Vagina (tissue), 2 donors: ENCODE measurements at regions not wholly inside any gene's neighbourhood (a gene's known extent, or its start where the extent isn't known, plus 50 kb on each side); places are given as distances from the start of the nearest gene placed in this dataset.

ENCODE experiments used
- DNase-seq, 2 donors: peaks; one replicate each; pipeline ENCODE4 v3.0.0-alpha.2; 2017; ENCODE audit errors: extremely low spot score in 2 of 2
- H3K27ac ChIP-seq: fragments of 200-600 bp; sonication (generic); one replicate; pipeline ENCODE4 v1.5.1; 2019
- H3K27me3 ChIP-seq: fragments of 200-600 bp; sonication (generic); one replicate; pipeline ENCODE4 v1.5.1; 2019
- H3K36me3 ChIP-seq, 2 donors: fragments of 200-600 bp; sonication (generic); one replicate each; pipeline ENCODE4 v1.5.1; 2017 to 2019
- H3K4me1 ChIP-seq: fragments of 200-600 bp; sonication (generic); one replicate; pipeline ENCODE4 v1.5.1; 2019
- H3K4me3 ChIP-seq, 2 donors: fragments of 200-600 bp; sonication (generic); 1 replicate in 1 of 2; 2 replicates in 1 of 2; pipeline ENCODE4 v1.5.1; 2016 to 2019
- H3K9me3 ChIP-seq: fragments of 200-600 bp; sonication (generic); one replicate; pipeline ENCODE4 v1.5.1; 2019
- POLR2A ChIP-seq, 2 donors: fragments of 450-650 bp; IDR thresholded peaks; one replicate each; pipeline ENCODE4 v1.6.1; 2017; ENCODE audit warnings: antibody characterized with exemption in 2 of 2, mild to moderate bottlenecking in 2 of 2, moderate library complexity in 2 of 2
- POLR2AphosphoS5 ChIP-seq, 2 donors: sonication (generic); formaldehyde crosslinking; IDR thresholded peaks; one replicate each; pipeline ENCODE4 v1.9.0; 2017; ENCODE audit warnings: antibody characterized with exemption in 2 of 2, mild to moderate bottlenecking in 2 of 2, low read depth in 1 of 2; ENCODE audit not compliant: insufficient read depth in 1 of 2
- intact Hi-C: fragments of 100-400 bp; cut with DNase I; formaldehyde crosslinking; loops from one replicate; pipeline ENCODE4 v1.15.1; 2023
- TF ChIP-seq, protein P1 (sequence below), 3 experiments: fragments of 450-650 bp in 2 of 3; fragments of 200-600 bp in 1 of 3; sonication (generic) in 1 of 3; IDR thresholded peaks; one replicate each; pipeline ENCODE4 v1.5.1; 2017 to 2019; ENCODE audit warnings: antibody characterized with exemption in 3 of 3, mild to moderate bottlenecking in 2 of 3, moderate library complexity in 2 of 3

DNA sequence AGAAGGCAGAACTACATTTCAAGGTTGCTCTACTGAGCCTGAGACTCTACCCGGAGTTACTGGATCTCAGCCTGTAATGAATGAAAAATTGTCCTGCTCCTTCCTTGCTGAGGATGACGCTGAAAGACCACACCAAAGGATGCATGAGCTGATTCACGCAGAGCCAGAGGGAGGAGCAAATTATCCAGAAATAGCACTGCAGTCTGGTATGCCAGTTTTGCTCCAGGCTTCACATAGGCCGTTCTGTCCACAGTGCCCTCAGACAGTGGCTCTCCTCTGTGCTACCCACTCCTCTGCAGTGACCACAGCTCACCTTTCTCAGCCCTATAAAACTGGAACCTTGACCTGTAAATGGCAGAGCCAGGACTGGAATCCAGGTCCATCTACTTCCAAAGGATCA, 79.3 kb upstream of the GALNT18 start:
- Histone ChIP-seq H3K4me3 (no peak overlapping the region), H3K27me3 (no peaks in the 10 kb centered on the region), H3K4me1 (no peaks in the 10 kb centered on the region), H3K9me3 (no peaks in the 10 kb centered on the region), H3K36me3 (no peaks in the 10 kb centered on the region), H3K27ac (no peak overlapping the region)
- TF ChIP-seq POLR2AphosphoS5 (IDR thresholded peaks at IDR 0.05; ENCODE audit: insufficient read depth in 1 of 2, low read depth in 1 of 2) (no peak), POLR2A (IDR thresholded peaks at IDR 0.05) (no peak)
- TF ChIP-seq, protein P1, sequence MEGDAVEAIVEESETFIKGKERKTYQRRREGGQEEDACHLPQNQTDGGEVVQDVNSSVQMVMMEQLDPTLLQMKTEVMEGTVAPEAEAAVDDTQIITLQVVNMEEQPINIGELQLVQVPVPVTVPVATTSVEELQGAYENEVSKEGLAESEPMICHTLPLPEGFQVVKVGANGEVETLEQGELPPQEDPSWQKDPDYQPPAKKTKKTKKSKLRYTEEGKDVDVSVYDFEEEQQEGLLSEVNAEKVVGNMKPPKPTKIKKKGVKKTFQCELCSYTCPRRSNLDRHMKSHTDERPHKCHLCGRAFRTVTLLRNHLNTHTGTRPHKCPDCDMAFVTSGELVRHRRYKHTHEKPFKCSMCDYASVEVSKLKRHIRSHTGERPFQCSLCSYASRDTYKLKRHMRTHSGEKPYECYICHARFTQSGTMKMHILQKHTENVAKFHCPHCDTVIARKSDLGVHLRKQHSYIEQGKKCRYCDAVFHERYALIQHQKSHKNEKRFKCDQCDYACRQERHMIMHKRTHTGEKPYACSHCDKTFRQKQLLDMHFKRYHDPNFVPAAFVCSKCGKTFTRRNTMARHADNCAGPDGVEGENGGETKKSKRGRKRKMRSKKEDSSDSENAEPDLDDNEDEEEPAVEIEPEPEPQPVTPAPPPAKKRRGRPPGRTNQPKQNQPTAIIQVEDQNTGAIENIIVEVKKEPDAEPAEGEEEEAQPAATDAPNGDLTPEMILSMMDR (IDR thresholded peaks at IDR 0.05): no peak
- intact Hi-C loops: no loop called here
- no peak for DNase-seq

DNA sequence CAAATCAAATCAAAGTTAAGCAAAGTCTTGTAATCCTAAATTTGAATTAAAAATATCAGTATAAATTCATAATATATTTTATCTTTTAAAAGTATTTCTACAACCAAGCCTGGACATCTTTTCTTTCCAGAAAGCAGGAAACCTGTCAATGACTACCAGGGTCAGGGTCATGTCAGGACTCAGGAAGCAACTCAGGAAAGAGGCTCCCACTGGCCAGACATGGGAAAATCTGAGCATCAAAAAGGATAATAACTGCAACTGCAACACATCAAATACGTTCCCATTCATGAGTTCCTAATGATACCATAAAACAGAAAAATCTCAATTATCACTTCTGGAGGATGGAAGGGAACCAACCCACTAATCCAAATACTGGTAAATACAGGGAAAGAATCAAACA, 76.0 kb upstream of the GALNT18 start:
- Histone ChIP-seq H3K4me3 (no peak overlapping the region), H3K27ac (no peak overlapping the region), H3K9me3 (no peaks in the 10 kb centered on the region), H3K27me3 (no peaks in the 10 kb centered on the region), H3K4me1 (no peaks in the 10 kb centered on the region), H3K36me3 (no peaks in the 10 kb centered on the region)
- no peak for DNase-seq
- intact Hi-C loops: no loop called here
- TF ChIP-seq, protein P1 (IDR thresholded peaks at IDR 0.05): no peak
- TF ChIP-seq POLR2AphosphoS5 (IDR thresholded peaks at IDR 0.05; ENCODE audit: insufficient read depth in 1 of 2, low read depth in 1 of 2) (no peak), POLR2A (IDR thresholded peaks at IDR 0.05) (no peak)

DNA sequence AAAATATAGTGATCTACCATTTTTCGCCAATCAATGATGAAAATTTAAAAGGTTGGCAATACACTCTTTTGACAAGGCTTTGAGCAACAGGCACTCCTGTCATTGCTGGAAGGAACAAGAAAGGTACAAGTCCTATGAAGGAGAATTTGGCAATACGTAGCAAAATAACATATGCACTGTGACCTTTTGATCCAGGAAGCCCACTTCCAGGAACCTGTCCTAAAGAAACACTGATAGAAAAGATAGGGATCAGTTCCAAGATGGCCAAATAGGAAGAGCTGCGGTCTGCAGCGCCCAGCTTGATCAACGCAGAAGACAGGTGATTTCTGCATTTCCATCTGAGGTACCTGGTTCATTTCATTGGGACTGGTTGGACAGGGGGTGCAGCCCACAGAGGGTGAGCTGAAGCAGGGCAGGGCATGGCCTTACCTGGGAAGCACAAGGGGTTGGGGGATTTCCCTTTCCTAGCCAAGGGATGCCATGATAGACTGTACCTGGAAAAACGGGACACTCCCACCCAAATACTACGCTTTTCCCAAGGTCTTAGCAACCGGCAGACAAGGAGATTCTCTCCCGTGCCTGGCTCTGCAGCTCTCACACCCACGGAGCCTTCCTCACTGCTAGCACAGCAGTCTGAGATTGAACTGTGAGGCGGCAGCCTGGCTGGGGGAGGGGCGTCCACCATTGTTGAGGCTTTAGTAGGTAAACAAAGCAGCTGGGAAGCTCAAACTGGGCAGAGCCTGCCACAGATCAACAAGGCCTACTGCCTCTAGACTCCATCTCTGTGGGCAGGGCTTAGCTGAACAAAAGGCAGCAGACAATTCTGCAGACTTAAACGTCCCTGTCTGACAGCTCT, 69.7 kb upstream of the GALNT18 start:
- intact Hi-C loops: no loop called here
- H3K4me1 ChIP-seq: no peaks in the 10 kb centered on the region
- TF ChIP-seq, protein P1 (IDR thresholded peaks at IDR 0.05): no peak
- TF ChIP-seq POLR2A (IDR thresholded peaks at IDR 0.05) (no peak), POLR2AphosphoS5 (IDR thresholded peaks at IDR 0.05; ENCODE audit: insufficient read depth in 1 of 2, low read depth in 1 of 2) (no peak)
- no peak overlapping the region for H3K27ac ChIP-seq
- H3K9me3 ChIP-seq: no peaks in the 10 kb centered on the region
- no peaks in the 10 kb centered on the region for H3K36me3 ChIP-seq
- H3K27me3 ChIP-seq: no peaks in the 10 kb centered on the region
- peak in 1 of 2 donors; percentile 56 for DNase-seq
- H3K4me3 ChIP-seq: no peak overlapping the region

DNA sequence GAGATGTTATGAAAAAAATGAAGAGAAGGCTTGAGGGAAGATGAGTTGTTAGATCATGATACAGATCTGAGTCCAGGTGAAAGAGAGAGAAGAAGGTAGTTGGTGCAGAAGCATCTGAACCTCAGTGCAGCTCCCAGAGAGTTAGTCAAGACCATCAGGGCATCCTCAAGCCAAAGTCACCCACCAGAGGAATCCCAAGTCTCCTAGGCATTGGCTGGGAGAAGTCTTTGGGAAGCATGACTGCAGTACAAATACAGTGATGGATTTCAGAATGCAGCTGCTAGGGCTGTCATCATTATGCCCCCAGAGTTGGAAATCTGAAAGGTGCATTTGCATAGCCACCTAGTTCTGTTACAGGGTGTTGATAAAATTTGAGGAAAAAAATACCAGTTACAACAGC, 59.7 kb upstream of the GALNT18 start:
- DNase-seq: peak in 1 of 2 donors; percentile 22

More for the DNA sequence above, 59.7 kb upstream of the GALNT18 start:
- no peak overlapping the region for H3K4me3 ChIP-seq
- no peaks in the 10 kb centered on the region for H3K27me3 ChIP-seq
- no peaks in the 10 kb centered on the region for H3K4me1 ChIP-seq
- H3K36me3 ChIP-seq: no peaks in the 10 kb centered on the region
- H3K9me3 ChIP-seq: no peaks in the 10 kb centered on the region
- TF ChIP-seq POLR2AphosphoS5 (IDR thresholded peaks at IDR 0.05; ENCODE audit: insufficient read depth in 1 of 2, low read depth in 1 of 2) (no peak), POLR2A (IDR thresholded peaks at IDR 0.05) (no peak)
- TF ChIP-seq, protein P1 (IDR thresholded peaks at IDR 0.05): no peak
- intact Hi-C loops: no loop called here
- H3K27ac ChIP-seq: no peak overlapping the region
